Brain microvascular endothelial cell (primary cell): ENCODE measurements at regions not wholly inside any gene's neighbourhood (a gene's known extent, or its start where the extent isn't known, plus 50 kb on each side); places are given as distances from the start of the nearest gene placed in this dataset.

ENCODE experiments used
- DNase-seq: peaks from one replicate; pipeline ENCODE4 v3.0.0-alpha.2; 2020
- H3K27ac ChIP-seq: fragments of 250-450 bp; sonication (Bioruptor Pico); 2 replicates; pipeline ENCODE4 v1.5.1; 2020; ENCODE audit warnings: mild to moderate bottlenecking, moderate library complexity
- H3K27me3 ChIP-seq: fragments of 250-450 bp; sonication (Bioruptor Pico); replicated peaks from 2 replicates; pipeline ENCODE4 v1.5.1; 2020; ENCODE audit warnings: mild to moderate bottlenecking
- H3K36me3 ChIP-seq: fragments of 250-450 bp; sonication (Bioruptor Pico); replicated peaks from 2 replicates; pipeline ENCODE4 v1.5.1; 2020; ENCODE audit warnings: mild to moderate bottlenecking
- H3K4me3 ChIP-seq: 2 replicates; pipeline ENCODE4 v1.5.1; 2011; ENCODE audit warnings: low read depth, mild to moderate bottlenecking, control low read depth, low read length, moderate library complexity
- in situ Hi-C: cut with HindIII; loops from 2 replicates; pipeline ENCODE4 v1.10.0; 2017; ENCODE audit warnings: low sequenced_read_pairs, low pct_ligation_motif_present
- TF ChIP-seq, protein P1 (sequence below): IDR thresholded peaks from 2 replicates; pipeline ENCODE4 v1.5.1; 2011; ENCODE audit warnings: low read depth, mild to moderate bottlenecking, moderate library complexity, low read length, control low read depth, inconsistent platforms; ENCODE audit errors: missing control alignments

DNA sequence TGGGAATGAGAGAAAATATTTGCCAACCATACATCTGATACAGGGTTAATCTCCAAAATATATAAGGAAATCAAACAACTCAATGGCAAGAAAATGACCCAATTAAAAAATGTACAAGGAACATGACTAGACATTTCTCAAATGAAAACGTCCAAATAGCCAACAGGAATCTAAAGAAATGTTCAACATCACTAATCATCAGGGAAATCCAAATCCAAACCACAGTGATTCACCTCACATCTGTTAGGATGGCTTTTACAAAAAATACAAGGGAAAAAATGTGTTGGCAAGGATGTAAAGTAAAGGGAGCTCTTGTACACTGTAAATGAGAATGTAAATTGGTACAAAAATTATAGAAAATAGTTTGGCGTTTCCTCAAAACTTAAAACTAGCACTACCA, 54.7 kb upstream of the ZRANB2 start:
- no peak for DNase-seq
- no peaks in the 10 kb centered on the region for H3K36me3 ChIP-seq
- no peaks in the 10 kb centered on the region for H3K27me3 ChIP-seq
- no peak overlapping the region for H3K4me3 ChIP-seq
- in situ Hi-C loops: no loop called here
- no peak overlapping the region for H3K27ac ChIP-seq
- TF ChIP-seq, protein P1, sequence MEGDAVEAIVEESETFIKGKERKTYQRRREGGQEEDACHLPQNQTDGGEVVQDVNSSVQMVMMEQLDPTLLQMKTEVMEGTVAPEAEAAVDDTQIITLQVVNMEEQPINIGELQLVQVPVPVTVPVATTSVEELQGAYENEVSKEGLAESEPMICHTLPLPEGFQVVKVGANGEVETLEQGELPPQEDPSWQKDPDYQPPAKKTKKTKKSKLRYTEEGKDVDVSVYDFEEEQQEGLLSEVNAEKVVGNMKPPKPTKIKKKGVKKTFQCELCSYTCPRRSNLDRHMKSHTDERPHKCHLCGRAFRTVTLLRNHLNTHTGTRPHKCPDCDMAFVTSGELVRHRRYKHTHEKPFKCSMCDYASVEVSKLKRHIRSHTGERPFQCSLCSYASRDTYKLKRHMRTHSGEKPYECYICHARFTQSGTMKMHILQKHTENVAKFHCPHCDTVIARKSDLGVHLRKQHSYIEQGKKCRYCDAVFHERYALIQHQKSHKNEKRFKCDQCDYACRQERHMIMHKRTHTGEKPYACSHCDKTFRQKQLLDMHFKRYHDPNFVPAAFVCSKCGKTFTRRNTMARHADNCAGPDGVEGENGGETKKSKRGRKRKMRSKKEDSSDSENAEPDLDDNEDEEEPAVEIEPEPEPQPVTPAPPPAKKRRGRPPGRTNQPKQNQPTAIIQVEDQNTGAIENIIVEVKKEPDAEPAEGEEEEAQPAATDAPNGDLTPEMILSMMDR: no peak
